Suppressor macrophage (primary cell): ENCODE measurements at regions not wholly inside any gene's neighbourhood (a gene's known extent, or its start where the extent isn't known, plus 50 kb on each side); places are given as distances from the start of the nearest gene placed in this dataset.

Experiments used
- DNase-seq, 4 experiments: peaks; one replicate each; pipeline ENCODE4 v3.0.0-alpha.2; 2020 to 2022

DNA sequence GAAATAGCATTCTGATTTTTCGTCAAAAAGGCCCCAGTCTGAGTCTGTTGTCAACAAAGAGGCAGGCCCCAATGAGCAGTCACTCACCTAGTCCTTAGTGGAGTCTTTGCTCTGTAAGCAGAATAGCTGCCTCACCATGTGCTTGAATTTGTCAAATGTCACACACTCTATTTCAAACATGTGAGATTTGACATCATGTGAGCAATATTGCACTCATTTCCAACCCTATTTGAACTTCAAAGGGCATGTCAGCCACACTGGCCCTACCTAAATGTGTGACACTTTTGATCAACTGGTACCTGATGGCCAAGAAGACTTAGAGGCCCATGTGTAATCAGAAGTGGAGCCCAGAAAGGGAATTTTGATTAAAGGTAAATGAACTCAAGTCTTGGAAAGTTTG lies 59.4 kb upstream of the PLAC1 start:
- DNase-seq, result peak in 2 of 4 experiments; percentile 4 to 12

DNA sequence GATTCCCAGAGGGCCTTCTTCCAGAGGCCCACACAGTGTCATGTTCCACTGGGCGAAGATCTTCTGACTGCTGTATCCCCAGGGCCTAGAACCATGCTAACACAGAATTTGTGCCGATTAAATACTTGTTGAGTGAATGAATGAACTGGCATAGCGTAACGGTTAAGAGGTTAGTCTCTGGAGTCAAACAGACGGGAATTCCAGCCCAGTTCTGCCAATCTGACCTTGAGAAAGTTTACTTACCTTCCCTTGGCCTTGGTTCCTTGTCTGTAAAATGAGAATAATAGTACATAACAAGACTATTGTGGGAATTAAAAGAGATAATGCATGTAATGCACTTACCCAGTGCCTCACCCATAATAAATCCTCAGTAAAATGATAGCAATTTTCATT lies 58.3 kb upstream of the PLAC1 start:
- DNase-seq, result no peak

DNA sequence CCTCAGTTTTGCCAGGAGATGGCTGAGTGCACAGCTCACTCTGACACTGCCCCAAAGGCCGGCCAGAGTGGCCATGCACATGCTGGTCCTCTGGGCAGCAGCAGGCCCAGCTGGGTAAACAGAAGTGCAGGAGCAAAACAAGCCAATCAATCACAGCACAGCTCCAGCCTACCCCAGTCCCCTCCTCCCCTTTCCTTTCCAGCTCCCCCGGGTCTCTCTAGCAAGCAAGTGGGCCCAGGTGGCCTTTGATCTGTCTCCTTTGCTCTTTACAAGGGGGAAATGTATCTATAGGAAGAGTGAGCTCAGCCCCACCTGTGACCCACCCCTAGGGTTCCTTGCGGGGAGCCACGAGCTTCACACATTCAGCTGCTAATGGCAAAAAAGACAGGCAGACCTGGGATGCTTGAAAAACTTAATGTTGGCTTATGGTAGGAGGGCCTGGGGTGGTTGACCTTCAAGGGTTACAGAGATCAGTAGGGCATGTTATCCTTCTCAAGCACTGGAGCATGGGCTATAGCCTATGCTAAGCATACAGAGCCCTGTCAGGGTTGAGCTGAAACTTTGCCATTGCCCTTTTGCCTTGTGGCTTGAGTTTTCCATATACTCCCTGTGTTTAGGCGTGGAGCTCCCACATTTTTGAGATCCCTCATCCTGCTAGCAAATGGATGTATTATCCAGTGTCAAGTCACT lies 57.8 kb upstream of the PLAC1 start:
- no peak for DNase-seq

DNA sequence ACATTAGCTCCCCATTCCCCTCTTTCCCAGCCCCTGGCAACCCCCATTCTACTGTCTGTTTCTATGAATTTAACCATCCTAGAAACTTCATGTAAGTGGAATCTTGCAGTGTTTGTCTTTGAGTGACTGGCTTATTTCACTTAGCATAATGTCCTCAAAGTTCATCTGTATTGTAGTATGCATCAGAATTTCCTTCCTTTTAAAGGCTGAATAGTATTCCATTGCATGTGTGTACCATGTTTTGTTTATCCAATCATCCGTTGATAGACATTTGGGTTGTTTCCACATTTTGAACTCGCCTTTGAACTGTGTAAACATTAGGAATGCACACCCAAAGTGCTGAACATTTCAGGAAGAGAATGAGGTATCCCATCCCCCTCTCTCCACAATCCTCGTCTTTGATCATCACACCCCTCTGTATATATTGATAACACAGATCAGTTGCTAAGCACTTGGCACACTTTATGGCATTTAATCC lies 56.4 kb upstream of the PLAC1 start:
- no peak for DNase-seq

- DNase-seq, result no peak
These were observed 55.4 kb upstream of the PLAC1 start for GRCh38 chrX:134713618-134714107.

DNA sequence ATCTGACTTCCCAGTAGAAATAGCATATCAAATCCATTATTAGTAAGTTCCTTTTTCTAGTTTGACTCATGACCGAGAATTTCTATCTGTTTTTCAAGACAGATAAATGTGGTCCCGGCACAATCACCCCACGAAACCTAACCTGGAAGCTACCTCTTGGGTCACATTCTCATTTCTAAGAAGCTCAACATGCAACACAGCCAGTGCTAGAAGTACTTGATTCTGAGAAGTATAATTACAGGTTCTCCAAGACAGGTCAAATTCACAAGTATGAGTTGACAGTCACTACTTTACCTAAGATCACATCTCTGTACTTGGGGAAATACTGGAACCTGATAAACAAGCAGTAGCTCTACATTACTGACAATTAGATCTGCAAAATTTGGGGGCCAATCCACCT lies 54.0 kb upstream of the PLAC1 start:
- peak in 1 of 4 experiments; percentile 10 for DNase-seq

DNA sequence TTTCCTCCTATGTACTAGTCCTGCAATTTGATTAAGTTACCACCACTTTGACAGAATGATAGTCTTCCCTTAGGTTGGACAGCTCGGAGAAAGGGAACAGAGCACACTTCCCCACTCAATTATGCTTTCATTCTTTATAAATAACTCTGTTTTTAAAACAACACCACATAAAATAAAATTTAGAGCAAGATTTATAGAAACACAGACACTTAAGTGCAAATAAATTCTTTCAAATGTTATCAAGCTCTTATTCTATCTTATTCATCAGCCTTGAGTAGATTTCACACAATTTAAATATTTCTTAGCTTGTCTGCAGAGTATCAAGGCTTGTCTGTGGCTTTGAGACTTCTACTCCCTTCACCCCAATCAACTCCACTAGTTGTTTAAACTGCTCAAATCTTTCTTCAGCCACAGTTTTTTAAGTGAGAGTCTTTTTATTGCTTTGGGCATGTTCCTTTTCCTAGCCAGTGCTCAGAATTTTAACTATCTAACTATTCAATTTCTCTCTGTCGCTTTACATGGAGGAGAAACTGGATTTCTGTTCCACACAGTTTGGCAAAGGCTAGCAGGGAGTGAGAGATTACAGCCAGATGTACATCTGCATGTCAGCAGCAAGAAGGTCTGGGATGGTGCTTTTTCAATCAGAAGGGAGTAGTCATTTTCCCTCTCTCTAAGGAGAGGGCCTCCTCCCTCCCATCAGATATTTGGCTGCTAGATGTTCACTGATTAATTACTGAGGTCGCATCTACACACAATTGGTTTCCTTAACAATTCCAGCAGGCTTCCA lies 53.1 kb upstream of the PLAC1 start:
- DNase-seq, result no peak
